Right lobe of liver (tissue), 6 donors: ENCODE measurements at regions not wholly inside any gene's neighbourhood (a gene's known extent, or its start where the extent isn't known, plus 50 kb on each side); places are given as distances from the start of the nearest gene placed in this dataset.

ENCODE experiments used
- ATAC-seq, 4 donors: fragments of 200-7000 bp; cut with Tn5 transposase; one replicate each; pipeline ENCODE4 v1.9.1; 2020; ENCODE audit warnings: mild to moderate bottlenecking in 4 of 4, moderate library complexity in 4 of 4
- DNase-seq, 3 donors: peaks; one replicate each; pipeline ENCODE4 v3.0.0-alpha.2; 2020
- H3K27ac ChIP-seq, 3 donors: fragments of 200-600 bp; one replicate each; pipeline ENCODE4 v1.8.0; 2022
- H3K27me3 ChIP-seq, 2 donors: fragments of 200-600 bp; one replicate each; pipeline ENCODE4 v1.8.0; 2022
- H3K36me3 ChIP-seq, 4 donors: fragments of 200-600 bp; sonication (generic) in 1 of 4; one replicate each; pipeline versions ENCODE4 v1.5.1 to v1.8.0; 2017 to 2022; ENCODE audit warnings: control low read depth in 1 of 4
- H3K4me1 ChIP-seq, 4 donors: fragments of 200-600 bp; sonication (generic) in 1 of 4; one replicate each; pipeline versions ENCODE4 v1.5.1 to v1.8.0; 2017 to 2022; ENCODE audit warnings: control low read depth in 1 of 4
- H3K4me3 ChIP-seq, 3 donors: fragments of 200-600 bp; one replicate each; pipeline ENCODE4 v1.8.0; 2022
- H3K9me3 ChIP-seq, 4 donors: fragments of 200-600 bp; sonication (generic) in 1 of 4; one replicate each; pipeline versions ENCODE4 v1.5.1 to v1.8.0; 2017 to 2022; ENCODE audit warnings: control low read depth in 1 of 4
- POLR2A ChIP-seq: fragments of 450-650 bp; IDR thresholded peaks from one replicate; pipeline ENCODE4 v1.6.1; 2017; ENCODE audit warnings: antibody characterized with exemption, mild to moderate bottlenecking
- WGBS: methylation state at CpG from one replicate; pipeline ENCODE4 v1.1.6; 2018; ENCODE audit warnings: low coverage, low lambda C conversion rate; ENCODE audit not compliant: insufficient coverage; ENCODE audit errors: missing lambda C conversion rate; 5-methylcytosine and 5-hydroxymethylcytosine counted together
- intact Hi-C, 2 donors: fragments of 100-400 bp; cut with DNase I; formaldehyde crosslinking; loops; one replicate each; pipeline versions ENCODE4 v1.11.2 to v1.14.1; 2022
- TF ChIP-seq, protein P1 (sequence below), 4 donors: fragments of 200-600 bp in 3 of 4; fragments of 450-650 bp in 1 of 4; IDR thresholded peaks; one replicate each; pipeline versions ENCODE4 v1.5.1 to v1.8.0; 2016 to 2022; ENCODE audit warnings: antibody characterized with exemption in 4 of 4, mild to moderate bottlenecking in 2 of 4
- donor health status: DM: no; HTN: yes; CAD: no.
- donor health status: DM: no; HTN: no; CAD: no.
- donor health status: DM: no; HTN: no; CAD: no.
- donor health status: DM: no; HTN: yes; CAD: no.
- donor health status: DM: no; HTN: yes; CAD: no.

DNA sequence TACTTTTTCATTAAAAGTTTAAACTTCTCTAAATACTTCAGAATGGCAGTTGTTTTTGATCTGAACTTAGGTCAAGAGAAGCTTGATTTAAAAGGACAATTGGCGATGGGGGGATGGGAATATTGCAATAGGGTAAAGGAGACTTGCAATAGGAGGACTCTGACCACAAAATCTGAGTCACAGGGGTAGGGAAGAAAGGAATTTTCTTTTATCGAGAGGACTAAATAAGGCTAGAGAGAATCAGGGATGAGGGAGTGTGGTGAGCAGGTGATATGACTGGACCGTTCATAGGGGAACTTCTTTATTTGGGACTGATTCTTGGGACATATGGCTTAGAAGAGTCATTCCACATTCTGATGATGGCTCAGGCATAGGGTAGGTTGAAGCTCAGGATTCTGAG lies 1260.2 kb downstream of the ADGRL3 start:
- H3K27me3 ChIP-seq: no peaks in the 10 kb centered on the region
- no peaks in the 10 kb centered on the region for H3K4me1 ChIP-seq
- H3K36me3 ChIP-seq: no peaks in the 10 kb centered on the region
- no peak for TF ChIP-seq POLR2A
- TF ChIP-seq, protein P1, sequence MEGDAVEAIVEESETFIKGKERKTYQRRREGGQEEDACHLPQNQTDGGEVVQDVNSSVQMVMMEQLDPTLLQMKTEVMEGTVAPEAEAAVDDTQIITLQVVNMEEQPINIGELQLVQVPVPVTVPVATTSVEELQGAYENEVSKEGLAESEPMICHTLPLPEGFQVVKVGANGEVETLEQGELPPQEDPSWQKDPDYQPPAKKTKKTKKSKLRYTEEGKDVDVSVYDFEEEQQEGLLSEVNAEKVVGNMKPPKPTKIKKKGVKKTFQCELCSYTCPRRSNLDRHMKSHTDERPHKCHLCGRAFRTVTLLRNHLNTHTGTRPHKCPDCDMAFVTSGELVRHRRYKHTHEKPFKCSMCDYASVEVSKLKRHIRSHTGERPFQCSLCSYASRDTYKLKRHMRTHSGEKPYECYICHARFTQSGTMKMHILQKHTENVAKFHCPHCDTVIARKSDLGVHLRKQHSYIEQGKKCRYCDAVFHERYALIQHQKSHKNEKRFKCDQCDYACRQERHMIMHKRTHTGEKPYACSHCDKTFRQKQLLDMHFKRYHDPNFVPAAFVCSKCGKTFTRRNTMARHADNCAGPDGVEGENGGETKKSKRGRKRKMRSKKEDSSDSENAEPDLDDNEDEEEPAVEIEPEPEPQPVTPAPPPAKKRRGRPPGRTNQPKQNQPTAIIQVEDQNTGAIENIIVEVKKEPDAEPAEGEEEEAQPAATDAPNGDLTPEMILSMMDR (IDR thresholded peaks at IDR 0.05): no peak
- DNase-seq (no peak), ATAC-seq (no peak)
- no peak overlapping the region for H3K4me3 ChIP-seq
- intact Hi-C loops: no loop called here
- H3K27ac ChIP-seq: no peak overlapping the region
- WGBS: 40% methylated on average over 3 of the region's 3 CpGs
- H3K9me3 ChIP-seq: no peaks in the 10 kb centered on the region

DNA sequence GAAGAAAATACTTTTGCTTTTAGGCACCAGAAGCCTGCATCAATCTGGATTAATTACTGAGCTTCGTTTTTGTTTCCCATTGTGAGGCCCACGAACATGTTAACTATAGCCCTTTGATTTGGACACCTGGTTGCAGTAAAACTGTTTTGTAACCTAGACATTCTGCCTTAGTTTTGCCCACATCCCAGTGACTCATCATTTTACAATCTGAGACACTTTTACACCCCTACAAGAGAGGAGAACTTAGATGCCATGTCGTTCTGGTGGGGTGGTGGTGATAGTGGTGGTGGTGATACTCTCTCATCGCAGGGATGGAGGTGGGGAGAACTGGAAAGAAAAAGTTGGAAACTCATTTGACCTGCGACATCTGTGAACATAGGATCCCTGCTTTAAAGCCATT lies 1257.2 kb downstream of the ADGRL3 start:
- no peaks in the 10 kb centered on the region for H3K36me3 ChIP-seq
- DNase-seq (no peak), ATAC-seq (no peak)
- no peak overlapping the region for H3K27ac ChIP-seq
- peaks cover 0 to 4% (median 0%) of the 10 kb centered on the region in 4 donors for H3K9me3 ChIP-seq
- intact Hi-C loops: no loop called here
- WGBS: 42% methylated on average over 5 of the region's 5 CpGs
- H3K4me1 ChIP-seq: no peaks in the 10 kb centered on the region
- H3K4me3 ChIP-seq: no peak overlapping the region
- no peak for TF ChIP-seq POLR2A
- TF ChIP-seq, protein P1 (IDR thresholded peaks at IDR 0.05): no peak
- H3K27me3 ChIP-seq: no peaks in the 10 kb centered on the region

DNA sequence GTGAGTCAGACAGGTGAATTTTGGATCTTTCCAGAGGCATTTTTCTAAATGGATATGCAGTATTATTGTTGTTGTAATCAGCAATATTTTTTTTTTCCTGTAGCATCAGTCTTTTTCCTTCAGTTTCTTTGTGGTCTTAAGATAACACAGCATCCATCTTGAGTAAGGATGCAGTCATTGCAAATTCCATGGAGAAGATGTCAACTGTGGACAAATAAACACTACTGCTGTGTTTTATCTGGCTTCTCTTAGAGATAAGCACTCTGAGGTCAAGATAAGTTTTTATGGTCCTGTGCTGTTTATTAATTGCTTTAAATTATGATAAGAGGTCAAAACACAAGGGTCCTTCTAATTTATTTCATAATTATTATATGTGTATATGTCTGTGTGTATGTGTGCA lies 1255.7 kb downstream of the ADGRL3 start:
- Histone ChIP-seq H3K27me3 (no peaks in the 10 kb centered on the region), H3K4me3 (no peak overlapping the region), H3K9me3 (peaks cover 0 to 4% (median 0%) of the 10 kb centered on the region in 4 donors), H3K27ac (no peak overlapping the region), H3K4me1 (no peaks in the 10 kb centered on the region), H3K36me3 (no peaks in the 10 kb centered on the region)
- no peak for DNase-seq
- intact Hi-C loops: no loop called here
- ATAC-seq: no peak
- no peak for TF ChIP-seq POLR2A
- TF ChIP-seq, protein P1 (IDR thresholded peaks at IDR 0.05): no peak

DNA sequence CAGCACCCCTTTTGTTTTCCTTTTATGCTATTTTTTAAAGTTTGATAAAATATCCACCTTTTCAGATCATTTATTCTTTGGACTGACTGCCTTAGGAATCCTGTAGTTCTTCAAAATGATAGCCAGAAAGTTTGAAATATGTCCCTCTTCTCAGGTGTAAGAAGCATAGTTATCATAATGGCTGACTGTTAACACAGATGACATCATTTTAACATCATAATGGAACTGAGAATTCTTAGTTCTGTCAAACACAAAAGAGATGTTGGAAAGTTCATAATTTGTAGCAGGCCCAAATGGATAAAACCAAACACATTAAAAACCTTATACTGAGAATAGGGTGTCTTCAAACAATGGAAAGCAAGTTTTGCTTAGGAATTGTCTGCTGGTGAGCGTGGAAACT lies 1254.4 kb downstream of the ADGRL3 start:
- peaks cover 0 to 4% (median 0%) of the 10 kb centered on the region in 4 donors for H3K9me3 ChIP-seq
- no peaks in the 10 kb centered on the region for H3K27me3 ChIP-seq
- DNase-seq (no peak), ATAC-seq (no peak)
- intact Hi-C loops: no loop called here
- 75% methylated on average over 1 of the region's 1 CpG for WGBS
- no peaks in the 10 kb centered on the region for H3K4me1 ChIP-seq
- H3K36me3 ChIP-seq: no peaks in the 10 kb centered on the region
- no peak overlapping the region for H3K27ac ChIP-seq
- no peak overlapping the region for H3K4me3 ChIP-seq
- TF ChIP-seq, protein P1 (IDR thresholded peaks at IDR 0.05): no peak
- TF ChIP-seq POLR2A: no peak

DNA sequence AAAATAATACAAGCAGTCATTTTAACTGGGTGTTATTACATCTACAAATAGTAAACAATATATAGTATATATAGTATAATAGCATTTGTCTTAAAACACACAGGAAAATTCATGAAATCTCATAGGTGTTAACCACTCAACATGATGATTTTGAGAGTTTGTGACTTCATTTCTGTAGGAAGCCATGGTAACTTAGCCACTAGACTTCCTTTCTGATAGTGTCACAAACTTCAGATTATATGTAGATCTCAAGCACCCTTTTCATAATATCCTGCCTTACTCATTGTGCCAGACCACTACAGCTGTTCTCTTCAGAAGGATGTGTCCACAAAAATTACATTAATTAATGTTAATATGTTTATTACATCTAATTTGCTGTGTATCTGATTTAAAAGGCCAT lies 1250.6 kb downstream of the ADGRL3 start:
- H3K36me3 ChIP-seq: no peaks in the 10 kb centered on the region
- ATAC-seq: no peak
- intact Hi-C loops: no loop called here

More for the DNA sequence above, 1250.6 kb downstream of the ADGRL3 start:
- TF ChIP-seq, protein P1 (IDR thresholded peaks at IDR 0.05): no peak
- no peak for TF ChIP-seq POLR2A
- Histone ChIP-seq H3K9me3 (peaks cover 0 to 4% (median 0%) of the 10 kb centered on the region in 4 donors), H3K4me3 (no peak overlapping the region), H3K27me3 (no peaks in the 10 kb centered on the region), H3K4me1 (no peaks in the 10 kb centered on the region), H3K27ac (no peak overlapping the region)
- no peak for DNase-seq
